Neural cell (in vitro differentiated cells): ENCODE measurements at regions not wholly inside any gene's neighbourhood (a gene's known extent, or its start where the extent isn't known, plus 50 kb on each side); places are given as distances from the start of the nearest gene placed in this dataset.

Source experiments
- H2AFZ ChIP-seq: fragments of 200-600, 300-800 bp; sonication (generic), shearing (Covaris generic); 2 replicates; pipeline ENCODE4 v1.6.0; 2014; ENCODE audit warnings: low read depth, mild to moderate bottlenecking, antibody characterized with exemption, low read length, moderate library complexity
- H3F3A ChIP-seq: fragments of 200-600 bp; shearing (Covaris generic); 2 replicates; pipeline ENCODE4 v1.6.1; 2016; ENCODE audit warnings: mild to moderate bottlenecking, moderate library complexity, mixed read lengths, antibody characterized with exemption, low read length; ENCODE audit not compliant: insufficient read depth, poor library complexity, severe bottlenecking
- H3K27ac ChIP-seq: fragments of 200-600, 300-800 bp; sonication (generic), shearing (Covaris generic); 2 replicates; pipeline ENCODE4 v1.5.1; 2014; ENCODE audit warnings: mild to moderate bottlenecking, low read length, moderate library complexity
- H3K27me3 ChIP-seq: fragments of 300-800, 200-600 bp; sonication (generic), shearing (Covaris generic); 2 replicates; pipeline ENCODE4 v1.6.0; 2014; ENCODE audit warnings: mild to moderate bottlenecking, low read depth, low read length, moderate library complexity; ENCODE audit not compliant: insufficient read depth
- H3K36me3 ChIP-seq: fragments of 300-800, 200-600 bp; sonication (generic), shearing (Covaris generic); 2 replicates; pipeline ENCODE4 v1.5.1; 2014; ENCODE audit warnings: mild to moderate bottlenecking, antibody characterized with exemption, low read length, moderate library complexity; ENCODE audit not compliant: insufficient read depth
- H3K4me2 ChIP-seq: fragments of 300-800, 200-600 bp; sonication (generic), shearing (Covaris generic); 2 replicates; pipeline ENCODE4 v1.6.0; 2014; ENCODE audit warnings: mild to moderate bottlenecking, low read length
- H3K4me3 ChIP-seq: fragments of 300-800, 200-600 bp; sonication (generic), shearing (Covaris generic); 2 replicates; pipeline ENCODE4 v1.5.1; 2014; ENCODE audit warnings: mild to moderate bottlenecking, low read length, moderate library complexity
- H3K79me2 ChIP-seq: fragments of 200-600 bp; shearing (Covaris generic); replicated peaks from 2 replicates; pipeline ENCODE4 v1.6.0; 2014; ENCODE audit warnings: mild to moderate bottlenecking, low read length, moderate library complexity; ENCODE audit not compliant: insufficient read depth
- H3K9ac ChIP-seq: fragments of 300-800, 200-600 bp; sonication (generic), shearing (Covaris generic); 2 replicates; pipeline ENCODE4 v1.6.1; 2016; ENCODE audit warnings: mild to moderate bottlenecking, low read length, mixed read lengths
- H3K9me2 ChIP-seq: fragments of 200-600 bp; shearing (Covaris generic); 2 replicates; pipeline ENCODE4 v1.6.1; 2016; ENCODE audit warnings: mild to moderate bottlenecking, low read length, mixed read lengths; ENCODE audit not compliant: insufficient read depth
- H3K9me3 ChIP-seq: fragments of 200-600, 300-800 bp; sonication (generic), shearing (Covaris generic); 2 replicates; pipeline ENCODE4 v1.6.1; 2016; ENCODE audit warnings: mild to moderate bottlenecking, mixed run types, low read length, moderate library complexity, mixed read lengths
- H4K20me1 ChIP-seq: fragments of 200-600 bp; shearing (Covaris generic); 2 replicates; pipeline ENCODE4 v1.6.1; 2016; ENCODE audit warnings: mild to moderate bottlenecking, mixed run types; ENCODE audit not compliant: insufficient read depth
- CTCF ChIP-seq: fragments of 450-650 bp; IDR thresholded peaks from 2 replicates; pipeline ENCODE4 v1.5.1; 2014; ENCODE audit warnings: antibody characterized with exemption, mild to moderate bottlenecking, moderate library complexity; ENCODE audit not compliant: poor library complexity, severe bottlenecking
- EP300 ChIP-seq: fragments of 450-650 bp; conservative IDR thresholded peaks from 2 replicates; pipeline ENCODE4 v1.6.1; 2014; ENCODE audit warnings: antibody characterized with exemption, mild to moderate bottlenecking, moderate library complexity; ENCODE audit not compliant: poor library complexity, severe bottlenecking
- MXI1 ChIP-seq: fragments of 450-650 bp; conservative IDR thresholded peaks from 2 replicates; pipeline ENCODE4 v1.6.1; 2014; ENCODE audit warnings: antibody characterized with exemption, mild to moderate bottlenecking; ENCODE audit not compliant: poor library complexity, severe bottlenecking
- RAD21 ChIP-seq: fragments of 450-650 bp; conservative IDR thresholded peaks from 2 replicates; pipeline ENCODE4 v1.6.1; 2014; ENCODE audit warnings: antibody characterized with exemption, mild to moderate bottlenecking, moderate library complexity
- REST ChIP-seq: IDR thresholded peaks from 2 replicates; pipeline ENCODE4 v1.6.1; 2012; ENCODE audit warnings: borderline replicate concordance
- SMC3 ChIP-seq: fragments of 450-650 bp; conservative IDR thresholded peaks from 2 replicates; pipeline ENCODE4 v1.6.1; 2014; ENCODE audit warnings: antibody characterized with exemption, mild to moderate bottlenecking, moderate library complexity; ENCODE audit not compliant: poor library complexity
- TAF1 ChIP-seq: IDR thresholded peaks from 2 replicates; pipeline ENCODE4 v1.6.1; 2012; ENCODE audit warnings: low read depth

- Histone ChIP-seq H3K4me2 (no peak overlapping the region), H4K20me1 (no peaks in the 10 kb centered on the region), H2AFZ (no peak overlapping the region), H3F3A (no peaks in the 10 kb centered on the region), H3K9me3 (no peaks in the 10 kb centered on the region), H3K27ac (no peak overlapping the region), H3K36me3 (no peaks in the 10 kb centered on the region), H3K79me2 (no peaks in the 10 kb centered on the region), H3K27me3 (peaks cover 71% of the 10 kb centered on the region), H3K9me2 (no peaks in the 10 kb centered on the region), H3K4me3 (no peak overlapping the region), H3K9ac (no peak overlapping the region)
- TF ChIP-seq EP300 (no peak), REST (no peak), RAD21 (no peak), TAF1 (no peak), MXI1 (no peak), CTCF (no peak)
Measured at GRCh38 chr6:126147291-126147815, 161.0 kb downstream of the TRMT11 start.

- Histone ChIP-seq H3K9me2 (no peaks in the 10 kb centered on the region), H3K79me2 (no peaks in the 10 kb centered on the region), H3K27me3 (peaks cover 56% of the 10 kb centered on the region), H3K4me3 (no peak overlapping the region), H3K4me2 (no peak overlapping the region), H4K20me1 (no peaks in the 10 kb centered on the region), H3F3A (no peaks in the 10 kb centered on the region), H2AFZ (no peak overlapping the region), H3K9me3 (no peaks in the 10 kb centered on the region), H3K36me3 (no peaks in the 10 kb centered on the region), H3K27ac (no peak overlapping the region), H3K9ac (no peak overlapping the region)
- TF ChIP-seq RAD21: no peak
- TF ChIP-seq TAF1: no peak
- TF ChIP-seq MXI1: no peak
- no peak for TF ChIP-seq REST
- no peak for TF ChIP-seq EP300
- TF ChIP-seq SMC3: no peak
Measured at GRCh38 chr6:126148853-126149252, 162.5 kb downstream of the TRMT11 start.
